AG09309 (cell line): ENCODE measurements at regions not wholly inside any gene's neighbourhood (a gene's known extent, or its start where the extent isn't known, plus 50 kb on each side); places are given as distances from the start of the nearest gene placed in this dataset.

Source experiments
- DNase-seq: peaks from one replicate; pipeline ENCODE4 v3.0.0-alpha.2; 2010; ENCODE audit warnings: low read depth
- H3K4me3 ChIP-seq: 2 replicates; pipeline ENCODE4 v1.5.1; 2011; ENCODE audit warnings: mild to moderate bottlenecking, low read depth, low read length, moderate library complexity; ENCODE audit not compliant: control insufficient read depth
- TF ChIP-seq, protein P1 (sequence below): IDR thresholded peaks from 2 replicates; pipeline ENCODE4 v1.5.1; 2011; ENCODE audit warnings: mild to moderate bottlenecking, low read depth, low read length, inconsistent platforms; ENCODE audit not compliant: insufficient read depth, control insufficient read depth; ENCODE audit errors: missing control alignments

DNA sequence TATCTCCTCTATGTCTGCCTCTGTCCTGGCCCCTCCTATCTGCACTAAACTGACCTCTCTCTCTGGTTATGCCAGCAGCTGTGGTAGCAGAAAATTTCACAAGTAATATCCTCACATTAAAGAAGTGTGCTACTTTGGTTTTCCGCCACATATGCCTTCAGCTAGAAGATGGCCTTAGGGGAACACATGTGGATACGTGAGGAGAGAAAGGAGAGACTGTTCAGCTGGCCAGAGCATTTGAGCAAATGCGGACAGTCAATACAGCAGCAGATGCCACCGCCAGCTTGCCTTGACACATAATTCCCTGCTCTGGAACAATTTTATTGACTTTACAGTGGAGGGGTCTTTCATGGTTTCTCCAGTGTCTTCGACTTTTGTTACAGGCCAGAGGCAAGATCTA is 434.6 kb downstream of the TAF11L14 start:
- no peak overlapping the region for H3K4me3 ChIP-seq
- TF ChIP-seq, protein P1, sequence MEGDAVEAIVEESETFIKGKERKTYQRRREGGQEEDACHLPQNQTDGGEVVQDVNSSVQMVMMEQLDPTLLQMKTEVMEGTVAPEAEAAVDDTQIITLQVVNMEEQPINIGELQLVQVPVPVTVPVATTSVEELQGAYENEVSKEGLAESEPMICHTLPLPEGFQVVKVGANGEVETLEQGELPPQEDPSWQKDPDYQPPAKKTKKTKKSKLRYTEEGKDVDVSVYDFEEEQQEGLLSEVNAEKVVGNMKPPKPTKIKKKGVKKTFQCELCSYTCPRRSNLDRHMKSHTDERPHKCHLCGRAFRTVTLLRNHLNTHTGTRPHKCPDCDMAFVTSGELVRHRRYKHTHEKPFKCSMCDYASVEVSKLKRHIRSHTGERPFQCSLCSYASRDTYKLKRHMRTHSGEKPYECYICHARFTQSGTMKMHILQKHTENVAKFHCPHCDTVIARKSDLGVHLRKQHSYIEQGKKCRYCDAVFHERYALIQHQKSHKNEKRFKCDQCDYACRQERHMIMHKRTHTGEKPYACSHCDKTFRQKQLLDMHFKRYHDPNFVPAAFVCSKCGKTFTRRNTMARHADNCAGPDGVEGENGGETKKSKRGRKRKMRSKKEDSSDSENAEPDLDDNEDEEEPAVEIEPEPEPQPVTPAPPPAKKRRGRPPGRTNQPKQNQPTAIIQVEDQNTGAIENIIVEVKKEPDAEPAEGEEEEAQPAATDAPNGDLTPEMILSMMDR: no peak
- no peak for DNase-seq

- TF ChIP-seq, protein P1: no peak
- H3K4me3 ChIP-seq: no peak overlapping the region
- DNase-seq: no peak
Observed at GRCh38 chr5:18069790-18070189, 435.5 kb downstream of the TAF11L14 start.

- TF ChIP-seq, protein P1: no peak
- H3K4me3 ChIP-seq: no peak overlapping the region
- no peak for DNase-seq
Observed at GRCh38 chr5:18072600-18072999, 438.3 kb downstream of the TAF11L14 start.

DNA sequence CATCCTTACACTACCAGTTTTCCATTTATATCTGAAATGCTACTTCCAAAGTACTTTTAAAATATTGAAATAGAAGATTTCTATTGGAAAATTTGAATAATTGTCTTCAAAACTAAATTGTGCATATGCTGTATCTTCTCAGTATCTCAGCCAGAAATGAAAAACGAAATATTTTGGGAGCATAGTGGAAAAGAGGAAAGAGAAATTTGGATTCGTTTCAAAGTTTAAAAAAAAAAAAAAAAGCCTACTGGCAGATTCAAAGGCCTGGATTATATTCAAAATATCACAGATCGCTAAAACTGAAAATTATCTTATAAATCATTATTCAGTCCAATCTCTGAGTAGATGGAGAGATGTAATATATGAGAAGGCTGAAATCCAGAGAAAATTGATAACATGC is 440.7 kb downstream of the TAF11L14 start:
- no peak for DNase-seq
- TF ChIP-seq, protein P1: no peak
- no peak overlapping the region for H3K4me3 ChIP-seq

- TF ChIP-seq, protein P1: no peak
- DNase-seq: no peak
- no peak overlapping the region for H3K4me3 ChIP-seq
Observed at GRCh38 chr5:18078157-18078556, 443.9 kb downstream of the TAF11L14 start.

GRCh38 chr5:18079831-18080230 is 445.6 kb downstream of the TAF11L14 start:
- DNase-seq: no peak
- no peak overlapping the region for H3K4me3 ChIP-seq
- TF ChIP-seq, protein P1: no peak

DNA sequence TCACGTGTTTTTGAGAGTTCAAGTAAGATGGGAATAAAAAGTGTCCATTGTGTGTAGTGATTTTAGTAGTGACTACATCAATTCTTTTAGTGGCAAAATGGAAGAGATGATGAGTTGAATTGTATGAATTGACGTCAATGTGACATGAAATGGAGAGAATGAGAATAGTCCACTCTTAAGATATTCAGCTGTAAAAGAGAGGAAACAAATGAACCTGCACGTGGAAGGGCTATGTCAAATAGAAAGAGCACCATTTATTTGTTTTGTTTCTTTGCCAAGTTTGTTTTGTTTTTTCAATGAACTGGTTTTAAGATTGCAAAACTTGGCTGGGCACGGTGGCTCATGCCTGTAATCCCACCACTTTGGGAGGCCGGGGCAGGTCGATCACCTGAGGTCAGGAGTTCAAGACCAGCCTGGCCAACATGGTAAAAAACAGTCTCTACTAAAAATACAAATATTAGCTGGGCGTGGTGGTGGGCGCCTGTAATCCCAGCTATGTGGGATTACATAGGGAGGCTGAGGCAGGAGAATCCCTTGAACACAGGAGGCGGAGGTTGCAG is 453.8 kb downstream of the TAF11L14 start:
- no peak for DNase-seq
- H3K4me3 ChIP-seq: no peak overlapping the region
- TF ChIP-seq, protein P1: no peak
